Nephron progenitor cell (in vitro differentiated cells): ENCODE measurements at regions not wholly inside any gene's neighbourhood (a gene's known extent, or its start where the extent isn't known, plus 50 kb on each side); places are given as distances from the start of the nearest gene placed in this dataset.

Experiments used
- DNase-seq: peaks from one replicate; pipeline ENCODE4 v3.0.0; 2021
- H3K27ac Mint-ChIP-seq: 2 replicates; pipeline ENCODE4 v1.8.0; 2021; ENCODE audit warnings: mild to moderate bottlenecking, moderate library complexity, mixed read lengths
- H3K27me3 Mint-ChIP-seq: 2 replicates; pipeline ENCODE4 v1.8.0; 2021; ENCODE audit warnings: mild to moderate bottlenecking, low read depth, mixed read lengths; ENCODE audit not compliant: poor library complexity
- H3K36me3 Mint-ChIP-seq: 2 replicates; pipeline ENCODE4 v1.8.0; 2021; ENCODE audit warnings: low read depth, mixed read lengths
- H3K4me1 Mint-ChIP-seq: 2 replicates; pipeline ENCODE4 v1.8.0; 2021; ENCODE audit warnings: mixed read lengths
- H3K4me3 Mint-ChIP-seq: 2 replicates; pipeline ENCODE4 v1.8.0; 2021; ENCODE audit warnings: mild to moderate bottlenecking, moderate library complexity, mixed read lengths
- H3K9me3 Mint-ChIP-seq: 2 replicates; pipeline ENCODE4 v1.8.0; 2021; ENCODE audit warnings: mild to moderate bottlenecking, moderate library complexity, mixed read lengths
- CTCF ChIP-seq: fragments of 200-600 bp; sonication (generic); IDR thresholded peaks from 2 replicates; pipeline ENCODE4 v1.5.0; 2021; ENCODE audit warnings: antibody characterized with exemption

DNA sequence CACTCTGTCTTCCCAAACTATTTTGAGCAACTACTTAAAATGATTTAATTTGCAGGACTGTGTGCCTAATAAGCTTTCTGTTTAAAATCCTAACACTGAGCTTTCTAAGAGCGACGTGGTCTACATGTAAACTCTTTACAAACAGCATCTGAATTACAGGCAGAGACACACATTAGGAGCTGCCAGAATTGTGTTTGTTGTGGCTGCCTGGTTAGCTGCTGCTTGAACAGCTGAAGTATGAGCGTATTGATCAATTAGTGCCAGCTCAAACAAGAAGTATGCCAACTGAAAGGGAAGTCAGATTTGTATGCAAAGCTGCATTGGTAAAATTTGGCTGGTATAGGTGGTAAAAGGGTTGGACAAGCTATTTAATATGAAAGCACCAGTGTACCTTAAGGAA lies 384.4 kb downstream of the PCDH7 start:
- no peak overlapping the region for H3K27ac Mint-ChIP-seq
- H3K9me3 Mint-ChIP-seq, result no peaks in the 10 kb centered on the region
- no peak for DNase-seq
- TF ChIP-seq CTCF, result no peak
- H3K27me3 Mint-ChIP-seq, result no peaks in the 10 kb centered on the region
- H3K4me3 Mint-ChIP-seq, result no peak overlapping the region
- no peaks in the 10 kb centered on the region for H3K4me1 Mint-ChIP-seq
- no peaks in the 10 kb centered on the region for H3K36me3 Mint-ChIP-seq

DNA sequence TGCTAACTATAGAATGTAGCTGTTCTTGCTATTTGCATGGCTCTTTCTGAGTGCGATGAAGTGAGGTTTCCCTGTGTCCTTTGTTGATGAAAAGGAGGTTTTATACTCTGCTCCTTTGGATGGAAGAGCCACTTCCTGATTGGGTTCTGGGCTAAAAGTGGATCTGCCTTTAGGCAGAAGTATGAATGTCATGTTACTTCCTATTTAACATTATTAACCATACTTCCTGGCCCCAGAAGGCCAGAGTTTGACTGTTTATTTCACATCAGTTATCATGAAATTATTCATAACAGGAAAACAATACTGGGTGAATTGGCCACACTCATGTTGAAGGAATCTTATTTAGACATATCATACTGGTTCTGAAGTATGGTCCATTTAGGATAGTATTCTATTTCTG lies 386.2 kb downstream of the PCDH7 start:
- DNase-seq, result no peak
- Mint-ChIP-seq H3K27me3 (no peaks in the 10 kb centered on the region), H3K4me1 (no peaks in the 10 kb centered on the region), H3K9me3 (no peaks in the 10 kb centered on the region), H3K36me3 (no peaks in the 10 kb centered on the region), H3K27ac (no peak overlapping the region), H3K4me3 (no peak overlapping the region)
- no peak for TF ChIP-seq CTCF

GRCh38 chr4:31107362-31107761 lies 387.2 kb downstream of the PCDH7 start:
- no peak for TF ChIP-seq CTCF

DNA sequence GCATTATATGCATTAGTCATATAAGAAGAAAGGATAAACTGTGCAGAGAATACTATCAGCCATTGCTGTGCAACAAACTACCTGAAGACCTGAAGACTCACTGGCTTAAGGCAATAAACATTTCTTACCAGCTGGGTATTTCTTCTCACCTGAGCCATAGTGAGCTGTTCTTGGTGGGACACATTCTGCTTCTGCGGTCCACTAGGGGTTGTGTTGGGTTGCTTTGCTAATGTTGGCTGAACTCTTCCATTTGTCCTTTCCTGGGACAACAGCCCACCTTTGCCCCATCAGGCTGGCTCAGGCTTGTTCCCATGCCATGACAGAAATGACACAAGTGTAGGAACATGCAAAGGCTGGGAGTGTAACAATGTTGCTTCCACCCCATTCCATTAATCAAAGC lies 388.6 kb downstream of the PCDH7 start:
- TF ChIP-seq CTCF, result no peak
- Mint-ChIP-seq H3K9me3 (no peaks in the 10 kb centered on the region), H3K27ac (no peak overlapping the region), H3K4me3 (no peak overlapping the region), H3K36me3 (no peaks in the 10 kb centered on the region), H3K27me3 (no peaks in the 10 kb centered on the region), H3K4me1 (no peaks in the 10 kb centered on the region)
- DNase-seq, result no peak

More at GRCh38 chr4:31107362-31107761, 387.2 kb downstream of the PCDH7 start:
- DNase-seq, result no peak
- H3K4me3 Mint-ChIP-seq, result no peak overlapping the region
- no peak overlapping the region for H3K27ac Mint-ChIP-seq
- no peaks in the 10 kb centered on the region for H3K4me1 Mint-ChIP-seq
- no peaks in the 10 kb centered on the region for H3K36me3 Mint-ChIP-seq
- H3K27me3 Mint-ChIP-seq, result no peaks in the 10 kb centered on the region
- no peaks in the 10 kb centered on the region for H3K9me3 Mint-ChIP-seq

DNA sequence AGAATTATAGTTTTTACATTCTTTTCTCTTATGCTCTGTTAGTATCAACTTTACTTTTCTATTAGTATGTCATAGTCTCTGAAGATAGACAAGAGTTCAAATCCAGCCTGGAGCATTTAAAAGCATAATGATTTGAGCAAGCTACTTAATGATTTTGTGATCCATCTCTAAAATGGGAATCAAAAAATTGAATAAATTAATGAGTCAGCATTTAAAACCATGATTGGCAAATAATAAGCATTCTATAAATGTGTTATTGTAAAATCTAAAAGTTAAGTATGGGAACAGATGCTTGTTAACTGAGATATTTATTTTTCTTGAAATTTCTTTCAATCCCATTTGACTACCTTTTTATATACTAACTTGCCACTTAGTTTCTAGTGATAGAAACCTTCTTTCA lies 391.6 kb downstream of the PCDH7 start:
- no peak for DNase-seq
- Mint-ChIP-seq H3K27me3 (no peaks in the 10 kb centered on the region), H3K4me3 (no peak overlapping the region), H3K27ac (no peak overlapping the region), H3K4me1 (no peaks in the 10 kb centered on the region), H3K36me3 (no peaks in the 10 kb centered on the region), H3K9me3 (no peaks in the 10 kb centered on the region)
- TF ChIP-seq CTCF, result no peak

GRCh38 chr4:31114816-31115215 lies 394.6 kb downstream of the PCDH7 start:
- H3K9me3 Mint-ChIP-seq, result no peaks in the 10 kb centered on the region
- H3K4me1 Mint-ChIP-seq, result no peaks in the 10 kb centered on the region

More at GRCh38 chr4:31114816-31115215, 394.6 kb downstream of the PCDH7 start:
- no peak for TF ChIP-seq CTCF
- no peak for DNase-seq
- no peaks in the 10 kb centered on the region for H3K36me3 Mint-ChIP-seq
- H3K4me3 Mint-ChIP-seq, result no peak overlapping the region
- H3K27ac Mint-ChIP-seq, result no peak overlapping the region
- H3K27me3 Mint-ChIP-seq, result no peaks in the 10 kb centered on the region
